ENCODE measurements at regions not wholly inside any gene's neighbourhood (a gene's known extent, or its start where the extent isn't known, plus 50 kb on each side); places are given as distances from the start of the nearest gene placed in this dataset.

- no peaks in the 10 kb centered on the region for H3K9me3 ChIP-seq (ENCODE audit: control insufficient read depth in 4 of 4, low read length in 3 of 4)
- WGBS, result 93% methylated on average over 6 of the region's 6 CpGs
- TF ChIP-seq GABPA (IDR thresholded peaks at IDR 0.05 in 1 of 2, conservative IDR thresholded peaks at IDR 0.05 in 1 of 2) (no peak), YY1 (IDR thresholded peaks at IDR 0.05) (no peak), SP1 (IDR thresholded peaks at IDR 0.05) (no peak), REST (IDR thresholded peaks at IDR 0.05) (no peak), NR2F2 (IDR thresholded peaks at IDR 0.05) (no peak)
These were observed 71.8 kb upstream of the ALDH1A1 start for GRCh38 chr9:73024601-73025034.

GRCh38 chr9:73023025-73023541 lies 70.2 kb upstream of the ALDH1A1 start:
- Histone ChIP-seq H3K36me3 (ENCODE audit: control insufficient read depth in 4 of 4, insufficient read depth in 3 of 4, low read depth in 1 of 4, low read length in 3 of 4) (no peaks in the 10 kb centered on the region), H3K9me3 (ENCODE audit: control insufficient read depth in 4 of 4, low read length in 3 of 4) (peaks cover 0 to 4% (median 0%) of the 10 kb centered on the region in 4 donors), H3K4me1 (ENCODE audit: control insufficient read depth in 4 of 4, insufficient read depth in 4 of 4, low read length in 3 of 4) (peaks cover 0 to 7% (median 0%) of the 10 kb centered on the region in 4 donors), H3K27ac (ENCODE audit: low read depth in 1 of 2, low read length in 2 of 2) (peak overlapping the region; percentile 30 to 36), H3K9ac (ENCODE audit: low read depth in 1 of 2, low read length in 2 of 2) (peak overlapping the region; percentile 60 to 81), H3K27me3 (ENCODE audit: control insufficient read depth in 4 of 4, insufficient read depth in 4 of 4, low read length in 3 of 4) (no peaks in the 10 kb centered on the region), H3K4me3 (ENCODE audit: low read depth in 1 of 3, low read length in 3 of 3) (peak overlapping the region in 1 of 3 donors; percentile 29)
- WGBS, result 4% methylated on average over 7 of the region's 7 CpGs
- TF ChIP-seq FOXA2 (IDR thresholded peaks at IDR 0.05), result peak; percentile 27
- TF ChIP-seq REST (IDR thresholded peaks at IDR 0.05), result peak; percentile 26
- TF ChIP-seq FOXA1 (IDR thresholded peaks at IDR 0.05), result peak; percentile 53
- no peak for TF ChIP-seq TAF1 (conservative IDR thresholded peaks at IDR 0.05)
- TF ChIP-seq JUND (IDR thresholded peaks at IDR 0.05), result peak; percentile 56 to 78
- no peak for TF ChIP-seq GABPA (IDR thresholded peaks at IDR 0.05 in 1 of 2, conservative IDR thresholded peaks at IDR 0.05 in 1 of 2)
- peak; percentile 81 for TF ChIP-seq ATF3 (IDR thresholded peaks at IDR 0.05)
- TF ChIP-seq RAD21 (IDR thresholded peaks at IDR 0.05), result peak; percentile 95 to 97
- peak; percentile 18 for TF ChIP-seq ZBTB33 (IDR thresholded peaks at IDR 0.05)
- TF ChIP-seq RXRA (IDR thresholded peaks at IDR 0.05), result no peak
- no peak for TF ChIP-seq SP1 (IDR thresholded peaks at IDR 0.05)
- TF ChIP-seq CTCF (IDR thresholded peaks at IDR 0.05; ENCODE audit: low read depth, low read length, missing input control), result peak; percentile 89
- TF ChIP-seq HNF4A (conservative IDR thresholded peaks at IDR 0.05), result peak; percentile 8 to 29
- peak; percentile 32 for TF ChIP-seq MAX (IDR thresholded peaks at IDR 0.05)
- TF ChIP-seq YY1 (IDR thresholded peaks at IDR 0.05), result peak; percentile 33
- TF ChIP-seq HNF4G (IDR thresholded peaks at IDR 0.05), result no peak
- no peak for TF ChIP-seq NR2F2 (IDR thresholded peaks at IDR 0.05)
- TF ChIP-seq EGR1 (IDR thresholded peaks at IDR 0.05; ENCODE audit: low read depth in 2 of 2), result no peak
- peak; percentile 65 for DNase-seq (ENCODE audit: low spot score)

More at GRCh38 chr9:73024601-73025034, 71.8 kb upstream of the ALDH1A1 start:
- no peaks in the 10 kb centered on the region for H3K27me3 ChIP-seq (ENCODE audit: control insufficient read depth in 4 of 4, insufficient read depth in 4 of 4, low read length in 3 of 4)
- H3K4me3 ChIP-seq (ENCODE audit: low read depth in 1 of 3, low read length in 3 of 3), result no peak overlapping the region
- peaks cover 0 to 7% (median 0%) of the 10 kb centered on the region in 4 donors for H3K4me1 ChIP-seq (ENCODE audit: control insufficient read depth in 4 of 4, insufficient read depth in 4 of 4, low read length in 3 of 4)
- DNase-seq (ENCODE audit: low spot score), result no peak
- H3K27ac ChIP-seq (ENCODE audit: low read depth in 1 of 2, low read length in 2 of 2), result no peak overlapping the region
- no peaks in the 10 kb centered on the region for H3K36me3 ChIP-seq (ENCODE audit: control insufficient read depth in 4 of 4, insufficient read depth in 3 of 4, low read depth in 1 of 4, low read length in 3 of 4)
- H3K9ac ChIP-seq (ENCODE audit: low read depth in 1 of 2, low read length in 2 of 2), result no peak overlapping the region

All from liver (tissue), 8 donors.